Neural progenitor cell (in vitro differentiated cells): ENCODE measurements at regions not wholly inside any gene's neighbourhood (a gene's known extent, or its start where the extent isn't known, plus 50 kb on each side); places are given as distances from the start of the nearest gene placed in this dataset.

ENCODE experiments used
- EZH2 ChIP-seq: fragments of 200-600 bp; sonication (generic); IDR thresholded peaks from 2 replicates; pipeline ENCODE4 v1.6.1; 2017; ENCODE audit warnings: antibody characterized with exemption, mild to moderate bottlenecking, moderate library complexity
- TF ChIP-seq, protein P1 (sequence below): fragments of 200-600 bp; sonication (generic); IDR thresholded peaks from 2 replicates; pipeline ENCODE4 v1.5.1; 2017; ENCODE audit warnings: antibody characterized with exemption, mild to moderate bottlenecking

DNA sequence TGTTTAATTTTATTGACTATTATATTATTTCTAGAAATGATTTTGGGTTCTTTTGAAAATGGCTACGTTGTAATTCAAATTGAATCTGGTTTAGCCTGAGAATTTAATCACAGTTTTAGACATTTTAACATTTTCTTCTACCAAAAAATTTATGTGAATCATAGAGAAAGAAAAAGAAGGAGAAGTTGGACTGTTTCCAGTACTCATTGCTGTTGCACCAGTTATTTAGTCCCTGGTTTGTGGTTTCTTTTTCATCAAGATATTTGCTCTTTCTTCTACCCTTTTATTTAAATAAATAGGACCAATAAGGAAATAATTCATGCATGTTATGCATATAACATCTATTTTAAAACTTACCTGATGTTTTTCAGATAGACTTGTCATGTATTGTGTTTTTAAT lies 1337.1 kb downstream of the ROBO1 start:
- no peak for TF ChIP-seq EZH2
- TF ChIP-seq, protein P1, sequence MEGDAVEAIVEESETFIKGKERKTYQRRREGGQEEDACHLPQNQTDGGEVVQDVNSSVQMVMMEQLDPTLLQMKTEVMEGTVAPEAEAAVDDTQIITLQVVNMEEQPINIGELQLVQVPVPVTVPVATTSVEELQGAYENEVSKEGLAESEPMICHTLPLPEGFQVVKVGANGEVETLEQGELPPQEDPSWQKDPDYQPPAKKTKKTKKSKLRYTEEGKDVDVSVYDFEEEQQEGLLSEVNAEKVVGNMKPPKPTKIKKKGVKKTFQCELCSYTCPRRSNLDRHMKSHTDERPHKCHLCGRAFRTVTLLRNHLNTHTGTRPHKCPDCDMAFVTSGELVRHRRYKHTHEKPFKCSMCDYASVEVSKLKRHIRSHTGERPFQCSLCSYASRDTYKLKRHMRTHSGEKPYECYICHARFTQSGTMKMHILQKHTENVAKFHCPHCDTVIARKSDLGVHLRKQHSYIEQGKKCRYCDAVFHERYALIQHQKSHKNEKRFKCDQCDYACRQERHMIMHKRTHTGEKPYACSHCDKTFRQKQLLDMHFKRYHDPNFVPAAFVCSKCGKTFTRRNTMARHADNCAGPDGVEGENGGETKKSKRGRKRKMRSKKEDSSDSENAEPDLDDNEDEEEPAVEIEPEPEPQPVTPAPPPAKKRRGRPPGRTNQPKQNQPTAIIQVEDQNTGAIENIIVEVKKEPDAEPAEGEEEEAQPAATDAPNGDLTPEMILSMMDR, result no peak
